HCT116 (cell line): ENCODE measurements at regions not wholly inside any gene's neighbourhood (a gene's known extent, or its start where the extent isn't known, plus 50 kb on each side); places are given as distances from the start of the nearest gene placed in this dataset.

Source experiments
- ATAC-seq: fragments of 200-7000 bp; cut with Tn5 transposase; 2 replicates; pipeline ENCODE4 v1.9.1; 2020; ENCODE audit warnings: mild to moderate bottlenecking, moderate library complexity
- BruUV-seq: library from RNA; stranded (reverse); fragments of 400-500 nt; replicated peaks from 2 replicates; lab custom pipeline; 2021; lab: Mats Ljungman, UMichigan
- CTCF ChIA-PET: fragments of 300-600 bp; sonication (Branson Sonifier 250); formaldehyde crosslinking; loops from one replicate; lab custom pipeline; 2021; ENCODE audit warnings: antibody characterized with exemption; lab: Charles Lee
- POLR2A ChIA-PET: fragments of 300-600, 350-600 bp; sonication (Branson Sonifier 250); formaldehyde crosslinking; loops from one replicate; lab custom pipeline; 2021; ENCODE audit warnings: antibody characterized with exemption; lab: Charles Lee
- RAD21 ChIA-PET, 2 experiments: fragments of 300-600 bp; sonication (Branson Sonifier 250); formaldehyde crosslinking; loops; one replicate each; lab custom pipeline; 2023; ENCODE audit warnings: low total read pairs in 2 of 2; ENCODE audit not compliant: uncharacterized antibody in 2 of 2, unreplicated experiment in 2 of 2, low non-redundant PET in 1 of 2; lab: Charles Lee
- DNase-seq: peaks from one replicate; pipeline ENCODE4 v3.0.0-alpha.2; 2010; ENCODE audit warnings: low read depth, low spot score
- H2AFZ ChIP-seq: fragments of 200-600 bp; shearing (Covaris generic), sonication (generic); 2 replicates; pipeline ENCODE4 v1.6.1; 2017; ENCODE audit warnings: low read depth, mixed run types, mixed read lengths, antibody characterized with exemption, low read length; ENCODE audit not compliant: poor library complexity, severe bottlenecking
- H3K27ac ChIP-seq: 2 replicates; pipeline ENCODE4 v1.5.1; 2012; ENCODE audit warnings: low read depth, low read length
- H3K27me3 ChIP-seq: fragments of 200-600 bp; sonication (generic); 2 replicates; pipeline ENCODE4 v1.6.1; 2016; ENCODE audit warnings: mixed run types, low read length, mixed read lengths; ENCODE audit not compliant: insufficient read depth
- H3K36me3 ChIP-seq, 2 experiments: fragments of 200-500 bp in 1 of 2; fragments of 200-600 bp in 1 of 2; sonication (Bioruptor generic) in 1 of 2; sonication (generic) in 1 of 2; 2 replicates each; pipeline versions ENCODE4 v1.5.1 to v1.6.1; 2014 to 2016; ENCODE audit warnings: low read length in 2 of 2, inconsistent platforms in 1 of 2, mixed read lengths in 1 of 2, mixed run types in 1 of 2; ENCODE audit not compliant: insufficient read depth in 2 of 2, control insufficient read depth in 1 of 2
- H3K4me1 ChIP-seq, 2 experiments: fragments of 200-600 bp in 1 of 2; sonication (generic) in 1 of 2; 2 replicates each; pipeline versions ENCODE4 v1.5.1 to v1.6.1; 2012 to 2017; ENCODE audit warnings: low read length in 2 of 2, inconsistent platforms in 1 of 2, mild to moderate bottlenecking in 1 of 2, mixed read lengths in 1 of 2, mixed run types in 1 of 2, moderate library complexity in 1 of 2; ENCODE audit not compliant: insufficient read depth in 2 of 2, control insufficient read depth in 1 of 2
- H3K4me2 ChIP-seq: fragments of 200-600 bp; sonication (generic); 2 replicates; pipeline ENCODE4 v1.6.1; 2017; ENCODE audit warnings: mixed run types, low read length, mixed read lengths
- H3K4me3 ChIP-seq, 2 experiments: fragments of 200-600 bp in 1 of 2; sonication (generic) in 1 of 2; replicated peaks in 1 of 2; 2 replicates each; pipeline ENCODE4 v1.5.1; 2011 to 2016; ENCODE audit warnings: low read length in 2 of 2, control low read depth in 1 of 2, low read depth in 1 of 2, mild to moderate bottlenecking in 1 of 2, mixed read lengths in 1 of 2, mixed run types in 1 of 2
- H3K79me2 ChIP-seq: fragments of 200-600 bp; sonication (generic); 2 replicates; pipeline ENCODE4 v1.6.1; 2017; ENCODE audit warnings: mild to moderate bottlenecking, mixed run types, low read length, moderate library complexity, mixed read lengths; ENCODE audit not compliant: insufficient read depth
- H3K9ac ChIP-seq: fragments of 200-600 bp; sonication (generic); 2 replicates; pipeline ENCODE4 v1.6.1; 2016; ENCODE audit warnings: low read length, mixed read lengths
- H3K9me2 ChIP-seq: fragments of 200-600 bp; sonication (generic), shearing (Covaris generic); 2 replicates; pipeline ENCODE4 v1.6.1; 2017; ENCODE audit warnings: mixed run types, mild to moderate bottlenecking, moderate library complexity; ENCODE audit not compliant: insufficient read depth
- H3K9me3 ChIP-seq, 2 experiments: fragments of 200-500 bp in 1 of 2; fragments of 200-600 bp in 1 of 2; sonication (Bioruptor generic) in 1 of 2; sonication (generic) in 1 of 2; 2 replicates each; pipeline ENCODE4 v1.6.1; 2014 to 2017; ENCODE audit warnings: low read length in 2 of 2, mixed read lengths in 2 of 2, inconsistent platforms in 1 of 2, low read depth in 1 of 2, mild to moderate bottlenecking in 1 of 2, mixed run types in 1 of 2, moderate library complexity in 1 of 2; ENCODE audit not compliant: control insufficient read depth in 1 of 2, insufficient read depth in 1 of 2
- H4K20me1 ChIP-seq: fragments of 200-600 bp; sonication (generic), shearing (Covaris generic); 2 replicates; pipeline ENCODE4 v1.6.1; 2017; ENCODE audit warnings: mixed run types, mild to moderate bottlenecking, moderate library complexity; ENCODE audit not compliant: insufficient read depth
- CBX3 ChIP-seq: IDR thresholded peaks from 2 replicates; pipeline ENCODE4 v1.6.1; 2012; ENCODE audit warnings: low read depth
- CEBPB ChIP-seq: IDR thresholded peaks from 2 replicates; pipeline ENCODE4 v1.6.1; 2012; ENCODE audit warnings: low read depth
- EGR1 ChIP-seq: IDR thresholded peaks from 2 replicates; pipeline ENCODE4 v1.6.1; 2012; ENCODE audit warnings: low read depth
- ELF1 ChIP-seq: IDR thresholded peaks from 2 replicates; pipeline ENCODE4 v1.6.1; 2012; ENCODE audit warnings: low read depth, borderline replicate concordance
- EZH2 ChIP-seq: fragments of 200-600 bp; sonication (generic); IDR thresholded peaks from 2 replicates; pipeline ENCODE4 v1.6.1; 2017; ENCODE audit warnings: antibody characterized with exemption, mixed run types
- EZH2phosphoT487 ChIP-seq: fragments of 200-600 bp; IDR thresholded peaks from 2 replicates; pipeline ENCODE4 v1.6.1; 2018; ENCODE audit warnings: antibody characterized with exemption, borderline replicate concordance
- FOSL1 ChIP-seq: IDR thresholded peaks from 2 replicates; pipeline ENCODE4 v1.6.1; 2012; ENCODE audit warnings: low read depth
- JUND ChIP-seq: IDR thresholded peaks from 2 replicates; pipeline ENCODE4 v1.6.1; 2012
- POLR2A ChIP-seq: IDR thresholded peaks from 2 replicates; pipeline ENCODE4 v1.7.0; 2011; ENCODE audit warnings: borderline replicate concordance; ENCODE audit not compliant: insufficient read depth, insufficient read length; ENCODE audit errors: extremely low read depth
- POLR2AphosphoS5 ChIP-seq: IDR thresholded peaks from 2 replicates; pipeline ENCODE4 v1.6.1; 2011; ENCODE audit warnings: mild to moderate bottlenecking, low read depth, low read length, moderate library complexity
- YY1 ChIP-seq: IDR thresholded peaks from 2 replicates; pipeline ENCODE4 v1.6.1; 2011; ENCODE audit warnings: low read length, low read depth, moderate library complexity, mild to moderate bottlenecking; ENCODE audit not compliant: insufficient replicate concordance; ENCODE audit errors: extremely low read depth
- ZFX ChIP-seq: fragments of 450-650 bp; IDR thresholded peaks from 2 replicates; pipeline ENCODE4 v1.6.1; 2017
- intact Hi-C: fragments of 100-400 bp; cut with micrococcal nuclease; formaldehyde crosslinking; loops from 2 replicates; pipeline ENCODE4 v1.10.0; 2022
- TF ChIP-seq, protein P1 (sequence below), 3 experiments: fragments of 200-600 bp in 1 of 3; sonication (generic) in 1 of 3; IDR thresholded peaks in 2 of 3; conservative IDR thresholded peaks in 1 of 3; 2 replicates each; pipeline ENCODE4 v1.5.1; 2012 to 2017; ENCODE audit warnings: low read depth in 2 of 3, low read length in 2 of 3, antibody characterized with exemption in 1 of 3, borderline replicate concordance in 1 of 3, control low read depth in 1 of 3, mild to moderate bottlenecking in 1 of 3, mixed read lengths in 1 of 3, mixed run types in 1 of 3, moderate library complexity in 1 of 3; ENCODE audit not compliant: insufficient read depth in 1 of 3

DNA sequence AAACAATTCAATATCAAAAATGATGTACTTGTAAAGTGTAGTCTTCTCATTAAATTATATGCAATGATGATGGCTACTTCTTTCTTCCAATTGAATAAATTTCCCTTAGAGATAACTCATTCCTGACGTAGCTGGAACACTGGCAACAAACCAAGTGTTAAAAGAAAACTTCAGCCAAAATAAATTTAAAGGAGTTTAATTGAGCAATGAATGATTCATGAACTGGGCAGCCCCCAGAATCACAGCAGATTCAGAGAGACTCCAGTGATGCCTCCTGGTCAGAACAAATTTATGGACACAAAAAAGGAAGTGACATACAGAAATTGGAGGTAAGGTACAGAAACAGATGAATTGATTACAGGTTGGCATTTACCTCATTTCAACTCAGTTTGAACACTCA, 276.5 kb downstream of the DSC3 start:
- H3K9ac ChIP-seq: no peak overlapping the region
- H3K4me1 ChIP-seq: no peaks in the 10 kb centered on the region
- H3K27ac ChIP-seq: no peak overlapping the region
- H3K36me3 ChIP-seq: no peaks in the 10 kb centered on the region
- no peak for TF ChIP-seq POLR2AphosphoS5
- no peak for TF ChIP-seq CEBPB
- no TSS peak for BruUV-seq
- DNase-seq: no peak
- H3K79me2 ChIP-seq: no peaks in the 10 kb centered on the region
- H3K9me3 ChIP-seq: no peaks in the 10 kb centered on the region
- H3K9me2 ChIP-seq: no peaks in the 10 kb centered on the region
- no peaks in the 10 kb centered on the region for H3K27me3 ChIP-seq
- H3K4me3 ChIP-seq: no peak overlapping the region
- ChIA-PET CTCF (no interaction called here), RAD21 (no interaction called here), POLR2A (no interaction called here)
- intact Hi-C loops: no loop called here
- H4K20me1 ChIP-seq: no peaks in the 10 kb centered on the region
- ATAC-seq: no peak
- no peak overlapping the region for H2AFZ ChIP-seq
- H3K4me2 ChIP-seq: no peak overlapping the region

DNA sequence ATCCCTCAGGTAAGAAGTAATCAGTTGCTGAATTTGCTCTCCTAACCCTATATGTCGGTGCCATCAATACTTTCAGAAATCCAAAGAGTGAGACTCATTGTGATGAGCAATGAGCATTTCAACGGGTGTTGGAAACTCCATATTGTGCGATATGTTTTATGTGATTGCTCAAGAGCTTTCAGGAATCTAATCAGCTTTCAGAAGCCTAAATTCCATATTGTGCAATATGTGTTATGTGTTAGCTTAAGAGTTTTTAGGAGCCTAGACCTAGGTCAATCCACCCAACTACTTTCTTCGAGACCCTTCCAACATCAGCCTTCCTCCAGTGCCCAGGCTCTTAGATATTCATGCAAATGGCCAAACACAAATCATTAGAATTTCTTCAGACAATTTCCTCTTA, 277.3 kb downstream of the DSC3 start:
- Histone ChIP-seq H3K36me3 (no peaks in the 10 kb centered on the region), H4K20me1 (no peaks in the 10 kb centered on the region), H3K4me3 (no peak overlapping the region), H2AFZ (no peak overlapping the region), H3K9ac (no peak overlapping the region), H3K27me3 (no peaks in the 10 kb centered on the region), H3K9me3 (no peaks in the 10 kb centered on the region), H3K9me2 (no peaks in the 10 kb centered on the region), H3K79me2 (no peaks in the 10 kb centered on the region), H3K4me1 (no peaks in the 10 kb centered on the region), H3K4me2 (no peak overlapping the region), H3K27ac (no peak overlapping the region)
- RAD21 ChIA-PET: no interaction called here
- ATAC-seq (no peak), DNase-seq (no peak)
- POLR2A ChIA-PET: no interaction called here
- intact Hi-C loops: no loop called here
- CTCF ChIA-PET: no interaction called here
- BruUV-seq: no TSS peak
- TF ChIP-seq EZH2phosphoT487: no peak
- TF ChIP-seq ZFX: no peak
- no peak for TF ChIP-seq EZH2
- no peak for TF ChIP-seq CBX3
- no peak for TF ChIP-seq FOSL1
- no peak for TF ChIP-seq POLR2A
- no peak for TF ChIP-seq YY1
- no peak for TF ChIP-seq EGR1
- no peak for TF ChIP-seq ELF1
- TF ChIP-seq, protein P1, sequence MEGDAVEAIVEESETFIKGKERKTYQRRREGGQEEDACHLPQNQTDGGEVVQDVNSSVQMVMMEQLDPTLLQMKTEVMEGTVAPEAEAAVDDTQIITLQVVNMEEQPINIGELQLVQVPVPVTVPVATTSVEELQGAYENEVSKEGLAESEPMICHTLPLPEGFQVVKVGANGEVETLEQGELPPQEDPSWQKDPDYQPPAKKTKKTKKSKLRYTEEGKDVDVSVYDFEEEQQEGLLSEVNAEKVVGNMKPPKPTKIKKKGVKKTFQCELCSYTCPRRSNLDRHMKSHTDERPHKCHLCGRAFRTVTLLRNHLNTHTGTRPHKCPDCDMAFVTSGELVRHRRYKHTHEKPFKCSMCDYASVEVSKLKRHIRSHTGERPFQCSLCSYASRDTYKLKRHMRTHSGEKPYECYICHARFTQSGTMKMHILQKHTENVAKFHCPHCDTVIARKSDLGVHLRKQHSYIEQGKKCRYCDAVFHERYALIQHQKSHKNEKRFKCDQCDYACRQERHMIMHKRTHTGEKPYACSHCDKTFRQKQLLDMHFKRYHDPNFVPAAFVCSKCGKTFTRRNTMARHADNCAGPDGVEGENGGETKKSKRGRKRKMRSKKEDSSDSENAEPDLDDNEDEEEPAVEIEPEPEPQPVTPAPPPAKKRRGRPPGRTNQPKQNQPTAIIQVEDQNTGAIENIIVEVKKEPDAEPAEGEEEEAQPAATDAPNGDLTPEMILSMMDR (IDR thresholded peaks at IDR 0.05 in 2 of 3, conservative IDR thresholded peaks at IDR 0.05 in 1 of 3; ENCODE audit: borderline replicate concordance in 1 of 3, insufficient read depth in 1 of 3, low read depth in 2 of 3, low read length in 2 of 3): no peak
- no peak for TF ChIP-seq JUND
